ENCODE measurements at regions not wholly inside any gene's neighbourhood (a gene's known extent, or its start where the extent isn't known, plus 50 kb on each side); places are given as distances from the start of the nearest gene placed in this dataset.

GRCh38 chr13:90680826-90681225 is 666.7 kb upstream of the MIR17HG start (continued):
- TF ChIP-seq SIX5 (IDR thresholded peaks at IDR 0.05; ENCODE audit: borderline replicate concordance in 1 of 2, insufficient read depth in 1 of 2, low read depth in 1 of 2, low read length in 2 of 2) (no peak), ZFP36 (IDR thresholded peaks at IDR 0.05; ENCODE audit: low read depth, low read length, partially characterized antibody) (no peak)

DNA sequence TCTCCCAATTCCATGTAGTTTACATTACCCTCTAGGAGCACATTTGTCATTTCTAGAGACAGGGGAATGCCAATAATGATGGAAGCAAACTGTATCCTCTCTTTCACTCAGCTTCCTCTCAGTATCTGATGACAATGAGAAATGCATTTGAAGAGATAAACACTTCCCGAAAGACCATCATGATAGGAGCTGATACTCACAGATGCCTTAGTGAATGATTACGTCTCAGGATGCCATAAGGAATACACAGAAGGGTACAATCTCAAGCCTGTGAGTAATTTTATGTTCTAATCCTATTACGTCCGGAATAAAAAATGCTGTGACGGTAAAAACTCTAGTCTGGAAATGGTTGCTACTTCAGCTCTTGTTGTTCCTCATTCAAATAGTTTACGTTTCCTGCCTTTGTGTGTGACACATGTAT is 663.8 kb upstream of the MIR17HG start:
- no peak overlapping the region for H3K4me3 ChIP-seq
- no peak overlapping the region for H3K9ac ChIP-seq (ENCODE audit: insufficient read depth in 1 of 2, low read depth in 2 of 2, low read length in 2 of 2)
- ChIA-PET POLR2A (interaction anchor here (0.8 to 1.2 kb wide), 2 partner anchors 111 to 639 kb away, joined by 3 read pairs; no protein-coding TSS in a partner anchor), CTCF (ENCODE audit: low intra/inter-chr PET ratio) (no interaction called here)
- no peak for DNase-seq (ENCODE audit: extremely low read depth in 1 of 4, low spot score in 3 of 4)
- in situ Hi-C loops (cut with MboI) (no loop called here), intact Hi-C loops (cut with micrococcal nuclease) (loop anchor here (2.0 to 10.0 kb wide), 2 partner anchors 19 to 61 kb away; no protein-coding TSS in a partner anchor)
- H3K4me1 ChIP-seq (replicated peaks in 1 of 2; ENCODE audit: control insufficient read depth in 2 of 2, insufficient read depth in 2 of 2, low read length in 2 of 2) = no peaks in the 10 kb centered on the region
- H3K4me2 ChIP-seq (ENCODE audit: insufficient read depth, low read length) = no peak overlapping the region
- H3K27me3 ChIP-seq (ENCODE audit: control insufficient read depth in 2 of 2, insufficient read depth in 2 of 2, low read length in 2 of 2) = no peaks in the 10 kb centered on the region
- H3K79me2 ChIP-seq (ENCODE audit: control insufficient read depth, insufficient read depth, low read length) = no peaks in the 10 kb centered on the region
- H2AFZ ChIP-seq (ENCODE audit: low read depth, low read length) = no peak overlapping the region
- H4K20me1 ChIP-seq (replicated peaks; ENCODE audit: control insufficient read depth, insufficient read depth, low read length) = no peaks in the 10 kb centered on the region
- 4% methylated on average over 6 of the region's 6 CpGs for WGBS (ENCODE audit: insufficient coverage, low coverage, missing lambda C conversion rate)
- no peak for FAIRE-seq
- BruUV-seq (replicated peaks) = no TSS peak
- H3K9me3 ChIP-seq (replicated peaks; ENCODE audit: control insufficient read depth, insufficient read depth, low read depth, low read length) = peaks cover 4% of the 10 kb centered on the region
- no peaks in the 10 kb centered on the region for H3K36me3 ChIP-seq (ENCODE audit: control insufficient read depth, insufficient read depth, low read length)
- no peak for ATAC-seq
- H3K9me1 ChIP-seq (ENCODE audit: control insufficient read depth, insufficient read depth, low read length) = no peaks in the 10 kb centered on the region
- H3K27ac ChIP-seq (ENCODE audit: extremely low read depth, low read depth, low read length) = no peak overlapping the region
- TF ChIP-seq BRCA1 (IDR thresholded peaks at IDR 0.05) (no peak), BRCA1 (CRISPR knock-in tag; IDR thresholded peaks at IDR 0.05) (no peak), CEBPZ (IDR thresholded peaks at IDR 0.05; ENCODE audit: borderline replicate concordance, low read depth, low read length) (no peak), NKRF (IDR thresholded peaks at IDR 0.05; ENCODE audit: borderline replicate concordance) (no peak), E2F3 (CRISPR knock-in tag; IDR thresholded peaks at IDR 0.05) (no peak), PHB2 (IDR thresholded peaks at IDR 0.05; ENCODE audit: low read depth) (no peak)
- TF ChIP-seq, protein P1, sequence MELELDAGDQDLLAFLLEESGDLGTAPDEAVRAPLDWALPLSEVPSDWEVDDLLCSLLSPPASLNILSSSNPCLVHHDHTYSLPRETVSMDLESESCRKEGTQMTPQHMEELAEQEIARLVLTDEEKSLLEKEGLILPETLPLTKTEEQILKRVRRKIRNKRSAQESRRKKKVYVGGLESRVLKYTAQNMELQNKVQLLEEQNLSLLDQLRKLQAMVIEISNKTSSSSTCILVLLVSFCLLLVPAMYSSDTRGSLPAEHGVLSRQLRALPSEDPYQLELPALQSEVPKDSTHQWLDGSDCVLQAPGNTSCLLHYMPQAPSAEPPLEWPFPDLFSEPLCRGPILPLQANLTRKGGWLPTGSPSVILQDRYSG (tag; conservative IDR thresholded peaks at IDR 0.05; ENCODE audit: low read depth) = no peak

Measured in K562 (cell line).